HG03469 (cell line): ENCODE measurements at regions not wholly inside any gene's neighbourhood (a gene's known extent, or its start where the extent isn't known, plus 50 kb on each side); places are given as distances from the start of the nearest gene placed in this dataset.
A peak's percentile ranks its signal among the peaks of the same experiment; 100 is the strongest.
"Not testable (repeated sequence)": the region's sequence is repeated elsewhere in the genome, so short reads cannot be mapped to it uniquely, and the experiment has no call there.

ENCODE experiments used
- ATAC-seq: cut with Tn5 transposase; IDR thresholded peaks from one replicate; pipeline ENCODE4 v1.9.1; 2021; ENCODE audit warnings: mild to moderate bottlenecking, moderate library complexity, moderate number of reproducible peaks; ENCODE audit not compliant: unreplicated experiment

DNA sequence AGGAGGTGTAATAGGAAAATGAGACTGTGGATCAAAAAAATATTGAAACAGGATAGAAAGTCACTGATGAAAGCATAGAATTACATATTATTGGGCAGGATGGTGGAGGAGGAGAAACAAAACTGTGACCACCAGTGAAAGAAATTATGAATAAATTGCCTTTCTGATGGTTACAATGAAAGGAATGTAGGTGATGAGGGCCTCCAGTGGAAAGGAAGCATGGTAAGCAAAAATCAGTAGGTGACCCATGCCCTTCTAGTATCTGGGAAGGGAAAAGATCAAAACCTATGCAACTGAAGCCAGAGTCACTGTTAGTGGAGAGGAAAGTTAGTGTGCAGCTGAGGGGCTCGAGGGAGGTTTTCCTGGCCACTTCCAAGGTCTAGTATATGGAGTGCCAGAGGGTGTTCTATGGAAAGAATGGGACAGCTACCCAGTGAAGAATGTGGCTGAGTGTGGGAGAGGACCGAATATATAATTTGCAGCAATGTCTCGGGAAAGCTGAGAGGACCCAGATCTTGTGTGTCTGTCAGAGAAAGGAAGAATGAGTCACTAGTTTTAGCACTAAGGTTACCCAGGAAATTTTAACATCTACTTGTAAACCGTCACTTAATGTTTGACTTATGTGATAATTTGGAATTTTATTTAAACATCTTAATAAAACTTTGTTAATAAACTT is 146.2 kb downstream of the NFKBIZ start:
- ATAC-seq, result no peak

- ATAC-seq, result no peak
Measured at GRCh38 chr3:101996832-101997231, 147.5 kb downstream of the NFKBIZ start.

DNA sequence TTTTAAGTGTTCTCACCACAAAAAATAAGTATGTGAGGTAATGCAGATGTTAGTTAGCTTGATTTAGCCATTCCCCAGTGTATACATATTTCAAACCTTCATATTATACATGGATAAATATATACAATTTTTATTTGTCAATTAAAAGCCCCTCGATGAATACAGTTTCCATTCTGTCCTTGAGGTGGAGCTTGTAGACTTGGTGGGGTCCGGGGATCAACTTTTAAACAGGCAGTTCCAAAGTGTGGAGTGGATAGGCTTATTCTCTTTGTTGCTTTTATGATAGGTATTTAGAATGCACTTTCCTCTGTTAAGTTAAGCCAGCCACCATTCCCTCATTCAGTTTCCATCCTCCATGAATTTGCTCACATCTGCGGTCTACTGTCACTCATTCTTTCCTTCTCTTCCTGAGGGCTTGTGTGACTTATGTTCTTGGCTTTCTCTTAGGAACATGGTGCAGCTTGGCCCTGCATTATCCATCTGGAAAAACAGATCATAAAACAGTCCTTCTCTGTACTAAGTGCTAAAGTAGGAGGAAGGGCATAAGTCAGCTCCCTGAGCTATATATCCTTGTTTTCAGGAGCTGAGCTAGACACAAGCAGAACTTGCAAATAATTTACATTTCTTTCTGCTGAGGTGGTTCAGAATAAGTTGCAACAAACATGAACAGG is 149.1 kb downstream of the NFKBIZ start:
- no peak for ATAC-seq

- ATAC-seq, result no peak
Measured at GRCh38 chr3:101999177-101999779, 150.0 kb downstream of the NFKBIZ start.

DNA sequence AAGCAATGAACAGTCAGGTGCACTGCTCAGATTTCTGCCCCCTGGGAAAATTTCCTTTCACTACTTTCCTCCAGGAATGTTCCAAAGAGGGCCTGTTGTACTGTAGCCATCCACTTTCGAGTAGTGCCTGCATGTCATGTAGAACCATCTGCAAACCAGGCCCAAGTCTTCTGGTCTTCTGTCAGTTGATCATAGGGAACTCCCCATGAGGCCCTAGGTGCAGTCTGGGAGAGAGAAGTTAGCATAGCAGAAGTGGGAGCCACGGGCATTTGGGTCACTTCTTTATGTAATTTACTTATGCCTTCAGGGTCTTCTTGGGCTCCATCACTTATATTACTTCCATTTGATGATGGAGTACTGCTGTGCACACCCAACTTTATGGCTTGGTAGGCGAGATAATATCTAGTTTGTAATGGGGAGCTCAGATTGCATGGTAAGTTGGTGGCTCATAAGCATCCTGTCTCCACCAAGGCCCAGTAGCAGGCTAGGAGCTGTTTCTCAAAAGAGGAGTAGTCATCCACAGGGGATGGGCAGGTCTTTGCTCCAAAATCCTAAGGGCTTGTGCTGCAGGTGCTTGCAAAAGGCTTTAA is 151.4 kb downstream of the NFKBIZ start:
- no peak for ATAC-seq

DNA sequence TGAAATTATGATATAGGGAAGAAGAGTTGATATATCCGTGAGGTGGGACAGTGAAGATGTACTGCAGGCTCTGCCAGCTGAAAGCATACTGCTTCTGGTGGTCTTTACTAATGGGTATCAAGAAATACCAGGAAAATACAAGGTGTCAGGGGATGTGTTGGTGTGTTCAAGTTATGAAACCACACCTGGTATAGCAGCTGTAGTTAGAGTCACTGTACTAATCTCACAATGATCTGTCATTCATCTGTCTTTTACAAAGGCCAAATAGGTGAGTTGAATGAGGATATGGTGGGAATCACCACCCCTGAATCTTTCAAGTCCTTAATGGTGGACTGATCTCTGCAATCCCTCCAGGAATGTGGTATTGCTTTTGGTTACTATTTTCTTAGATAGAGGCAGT is 152.7 kb downstream of the NFKBIZ start:
- no peak for ATAC-seq

DNA sequence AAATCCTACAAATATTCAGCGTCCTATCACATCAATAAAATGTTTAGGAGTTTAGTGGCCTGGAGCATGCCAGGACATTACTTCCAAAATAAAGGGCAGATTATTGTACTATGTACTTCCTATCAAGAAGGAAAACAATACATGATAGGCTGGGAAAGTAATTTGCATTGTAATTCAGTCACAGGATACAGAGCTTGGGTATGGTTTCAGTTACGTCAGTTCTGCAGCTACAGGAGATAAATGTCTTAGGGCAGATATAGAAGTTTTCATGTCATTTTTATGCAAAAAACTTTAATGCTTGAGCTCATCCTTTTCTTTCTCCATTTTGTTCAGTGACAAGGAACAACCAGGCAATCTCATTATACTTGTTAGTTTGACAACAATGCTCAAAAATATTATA is 155.2 kb downstream of the NFKBIZ start:
- ATAC-seq, result no peak

- ATAC-seq, result no peak
Measured at GRCh38 chr3:102005551-102005950, 156.2 kb downstream of the NFKBIZ start.

- no peak for ATAC-seq
Measured at GRCh38 chr3:102006812-102007485, 157.6 kb downstream of the NFKBIZ start.

DNA sequence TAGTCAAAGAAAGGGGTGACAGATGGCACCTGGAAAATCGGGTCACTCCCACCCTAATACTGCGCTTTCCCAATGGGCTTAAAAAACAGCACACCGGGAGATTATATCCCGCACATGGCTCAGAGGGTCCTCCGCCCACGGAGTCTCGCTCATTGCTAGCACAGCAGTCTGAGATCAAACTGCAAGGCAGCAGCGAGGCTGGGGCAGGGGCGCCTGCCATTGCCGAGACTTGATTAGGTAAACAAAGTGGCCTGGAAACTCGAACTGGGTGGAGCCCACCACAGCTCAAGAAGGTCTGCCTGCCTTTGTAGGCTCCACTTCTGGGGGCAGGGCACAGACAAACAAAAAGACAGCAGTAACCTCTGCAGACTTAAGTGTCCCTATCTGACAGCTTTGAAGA is 159.1 kb downstream of the NFKBIZ start:
- ATAC-seq, result not testable (repeated sequence)

GRCh38 chr3:102016417-102016816 is 167.1 kb downstream of the NFKBIZ start:
- no peak for ATAC-seq

GRCh38 chr3:102017784-102018183 is 168.5 kb downstream of the NFKBIZ start:
- no peak for ATAC-seq

- ATAC-seq, result no peak
Measured at GRCh38 chr3:102018551-102018950, 169.2 kb downstream of the NFKBIZ start.

DNA sequence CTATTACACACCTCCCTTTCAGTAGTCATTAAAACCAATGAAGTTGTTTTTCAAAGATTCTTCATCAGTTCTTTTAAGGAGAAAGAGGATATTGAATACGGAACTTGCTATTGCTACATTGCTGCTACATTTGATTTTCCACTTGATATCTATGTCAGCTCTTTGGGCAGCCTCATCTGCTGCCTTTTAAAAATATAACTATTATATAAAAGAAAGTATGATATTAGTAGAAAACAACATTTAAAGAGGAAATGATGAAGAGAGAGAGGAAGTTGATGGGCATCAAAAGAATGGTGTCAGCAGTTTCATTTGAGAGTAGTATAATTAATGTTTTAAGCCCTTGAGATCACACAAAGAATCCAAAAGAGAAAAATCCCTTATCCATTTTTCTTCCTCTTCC is 171.4 kb downstream of the NFKBIZ start:
- ATAC-seq, result no peak

DNA sequence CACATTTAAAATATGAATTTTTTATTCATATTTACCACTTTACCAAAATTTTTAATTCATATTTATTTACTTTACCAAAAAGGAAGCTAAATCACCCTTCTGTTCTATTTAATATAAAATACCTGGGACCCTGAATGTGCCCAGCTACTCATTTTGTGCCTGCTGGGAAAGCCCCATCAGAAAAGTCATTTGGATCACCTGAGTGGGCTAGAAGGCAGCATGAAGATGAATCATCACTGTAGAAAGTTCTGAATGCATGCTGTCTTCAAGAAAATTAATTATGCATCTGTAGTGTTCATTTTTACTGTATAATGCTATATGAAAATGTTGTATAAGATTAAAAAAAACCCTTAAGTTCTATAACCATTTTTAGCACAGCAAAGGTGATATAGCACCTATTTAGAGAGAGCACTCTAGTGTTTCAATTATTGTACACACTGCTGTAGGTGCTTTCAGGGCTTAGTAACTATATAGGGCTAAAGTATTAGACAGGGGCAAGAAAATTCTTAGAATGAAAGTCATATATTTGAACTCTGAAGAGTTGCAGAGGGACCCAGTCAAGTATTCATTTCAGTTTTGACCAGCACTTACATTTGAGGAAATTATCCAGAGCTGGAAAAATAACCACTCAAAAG is 175.1 kb downstream of the NFKBIZ start:
- ATAC-seq, result peak; percentile 52

DNA sequence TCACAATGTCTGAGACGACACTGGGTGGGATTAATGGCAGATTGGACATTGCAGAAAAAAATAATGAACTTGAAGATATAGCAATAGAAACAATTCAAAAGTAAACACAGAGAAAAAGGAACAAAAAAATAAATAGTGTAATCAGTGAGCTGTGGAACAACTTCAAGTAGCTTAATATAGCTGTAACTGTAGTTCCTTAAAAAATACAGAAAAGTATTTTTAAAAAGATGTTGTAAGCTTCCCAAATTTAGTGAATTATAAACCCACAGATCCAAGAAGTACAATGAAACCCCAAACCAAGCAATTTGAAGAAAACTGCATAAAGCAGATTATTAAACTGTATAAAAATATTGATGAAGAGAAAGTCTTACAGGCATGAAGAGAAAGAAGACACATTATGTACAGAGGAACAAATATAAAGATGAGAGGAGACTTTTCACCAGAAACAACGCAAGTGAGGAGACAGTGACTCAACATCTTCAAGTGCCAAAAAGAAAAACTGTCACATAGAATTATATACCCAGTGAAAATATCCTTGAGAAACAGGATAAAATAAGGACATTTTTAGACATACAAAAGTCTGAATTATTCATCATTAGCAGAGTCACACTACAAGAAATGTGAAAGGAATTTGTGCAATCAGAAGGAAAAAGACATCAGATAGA is 176.4 kb downstream of the NFKBIZ start:
- no peak for ATAC-seq

GRCh38 chr3:102026656-102027055 is 177.3 kb downstream of the NFKBIZ start:
- no peak for ATAC-seq

DNA sequence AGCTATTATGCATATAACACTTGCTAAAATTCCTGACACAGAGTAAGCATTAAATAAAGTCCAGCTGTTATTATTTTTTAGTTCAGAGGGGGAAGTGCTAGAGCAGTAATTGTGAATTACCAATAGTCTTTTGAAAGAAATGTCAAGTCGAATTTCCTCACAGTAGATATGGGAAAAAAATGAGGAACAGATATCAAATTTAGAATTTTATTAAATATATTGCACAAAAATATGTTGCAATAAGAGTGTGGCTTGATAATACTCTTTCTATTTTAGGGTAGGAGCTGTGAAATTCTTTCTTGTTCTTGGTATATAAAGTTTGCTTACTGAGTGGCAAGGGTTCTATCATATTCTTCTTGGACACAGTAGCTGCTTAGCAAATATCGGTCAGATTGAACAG is 181.3 kb downstream of the NFKBIZ start:
- no peak for ATAC-seq

DNA sequence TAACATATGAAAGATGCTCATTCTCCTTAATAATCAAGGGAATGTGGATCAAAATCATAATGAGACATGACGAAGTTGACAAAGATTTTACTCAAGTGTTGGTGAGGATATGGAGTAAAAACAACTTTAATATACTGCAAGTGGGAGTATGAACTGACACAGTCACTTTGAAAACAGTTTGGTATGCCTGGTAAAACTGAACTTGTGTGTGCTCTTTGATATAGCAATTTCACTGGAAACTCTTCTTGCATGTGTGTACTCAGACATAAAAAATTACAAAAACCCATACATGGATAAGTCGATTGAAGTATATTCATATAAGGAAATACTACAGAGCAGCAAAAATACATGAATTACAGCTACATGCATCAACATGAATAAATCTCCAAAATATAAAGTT is 182.5 kb downstream of the NFKBIZ start:
- no peak for ATAC-seq
